IPS-NIHi7 (cell line): ENCODE measurements at regions not wholly inside any gene's neighbourhood (a gene's known extent, or its start where the extent isn't known, plus 50 kb on each side); places are given as distances from the start of the nearest gene placed in this dataset.
A peak's percentile ranks its signal among the peaks of the same experiment; 100 is the strongest.

Experiments
- DNase-seq: peaks from one replicate; pipeline ENCODE4 v3.0.0; 2012; ENCODE audit warnings: mixed read lengths; ENCODE audit errors: extremely low spot score

- DNase-seq: no peak
Observed at GRCh38 chr2:6602471-6602870, 263.2 kb downstream of the CMPK2 start.

- no peak for DNase-seq
Observed at GRCh38 chr2:6605836-6606505, 259.7 kb downstream of the CMPK2 start.

GRCh38 chr2:6617794-6618193 lies 247.9 kb downstream of the CMPK2 start:
- DNase-seq: no peak

GRCh38 chr2:6618201-6618600 lies 247.5 kb downstream of the CMPK2 start:
- DNase-seq: no peak

GRCh38 chr2:6623746-6624145 lies 242.0 kb downstream of the CMPK2 start:
- no peak for DNase-seq

GRCh38 chr2:6626401-6627012 lies 239.2 kb downstream of the CMPK2 start:
- no peak for DNase-seq

- no peak for DNase-seq
Observed at GRCh38 chr2:6627316-6627715, 238.4 kb downstream of the CMPK2 start.

- no peak for DNase-seq
Observed at GRCh38 chr2:6630209-6630608, 235.5 kb downstream of the CMPK2 start.

- no peak for DNase-seq
Observed at GRCh38 chr2:6635296-6635695, 230.4 kb downstream of the CMPK2 start.

- no peak for DNase-seq
Observed at GRCh38 chr2:6637330-6637729, 228.4 kb downstream of the CMPK2 start.

- peak; percentile 71 for DNase-seq
Observed at GRCh38 chr2:6639929-6640620, 225.6 kb downstream of the CMPK2 start.

GRCh38 chr2:6640621-6641015 lies 225.1 kb downstream of the CMPK2 start:
- no peak for DNase-seq

- DNase-seq: no peak
Observed at GRCh38 chr2:6641956-6642355, 223.8 kb downstream of the CMPK2 start.

GRCh38 chr2:6644261-6644660 lies 221.4 kb downstream of the CMPK2 start:
- DNase-seq: no peak

- no peak for DNase-seq
Observed at GRCh38 chr2:6645004-6645403, 220.7 kb downstream of the CMPK2 start.

- DNase-seq: no peak
Observed at GRCh38 chr2:6645672-6646071, 220.0 kb downstream of the CMPK2 start.

GRCh38 chr2:6647046-6647445 lies 218.7 kb downstream of the CMPK2 start:
- no peak for DNase-seq

GRCh38 chr2:6648596-6649247 lies 217.0 kb downstream of the CMPK2 start:
- no peak for DNase-seq

- DNase-seq: no peak
Observed at GRCh38 chr2:6650311-6650710, 215.4 kb downstream of the CMPK2 start.

- DNase-seq: no peak
Observed at GRCh38 chr2:6652251-6652650, 213.5 kb downstream of the CMPK2 start.

- DNase-seq: no peak
Observed at GRCh38 chr2:6653281-6653750, 212.4 kb downstream of the CMPK2 start.

- no peak for DNase-seq
Observed at GRCh38 chr2:6654279-6654678, 211.4 kb downstream of the CMPK2 start.

- no peak for DNase-seq
Observed at GRCh38 chr2:6656633-6657032, 209.1 kb downstream of the CMPK2 start.
